GM23338 (cell line): ENCODE measurements at regions not wholly inside any gene's neighbourhood (a gene's known extent, or its start where the extent isn't known, plus 50 kb on each side); places are given as distances from the start of the nearest gene placed in this dataset.

ENCODE experiments used
- ATAC-seq: fragments of 200-7000 bp; cut with Tn5 transposase; 3 replicates; pipeline ENCODE4 v1.9.1; 2020
- DNase-seq: peaks from one replicate; pipeline ENCODE4 v3.0.0-alpha.2; 2015; ENCODE audit warnings: low spot score
- H2AFZ ChIP-seq: fragments of 200-600 bp; sonication (generic); 2 replicates; pipeline ENCODE4 v1.8.0; 2016; ENCODE audit warnings: antibody characterized with exemption, mild to moderate bottlenecking, moderate library complexity
- H3F3A ChIP-seq: fragments of 200-600 bp; sonication (generic); replicated peaks from 2 replicates; pipeline ENCODE4 v1.8.0; 2017; ENCODE audit warnings: antibody characterized with exemption, mixed run types, low read depth
- H3K27ac ChIP-seq: fragments of 200-600 bp; sonication (generic); 2 replicates; pipeline ENCODE4 v1.6.1; 2016; ENCODE audit warnings: low read depth
- H3K27me3 ChIP-seq: fragments of 200-600 bp; sonication (generic); 2 replicates; pipeline ENCODE4 v1.8.0; 2016; ENCODE audit warnings: mild to moderate bottlenecking, mixed run types, moderate library complexity; ENCODE audit not compliant: insufficient read depth
- H3K36me3 ChIP-seq: fragments of 200-600 bp; sonication (generic); 2 replicates; pipeline ENCODE4 v1.8.0; 2016; ENCODE audit warnings: mild to moderate bottlenecking; ENCODE audit not compliant: insufficient read depth
- H3K4me1 ChIP-seq: fragments of 200-600 bp; sonication (generic); 2 replicates; pipeline ENCODE4 v1.8.0; 2016; ENCODE audit warnings: mild to moderate bottlenecking, moderate library complexity; ENCODE audit not compliant: insufficient read depth
- H3K4me2 ChIP-seq: fragments of 200-600 bp; sonication (generic); 2 replicates; pipeline ENCODE4 v1.7.1; 2017; ENCODE audit warnings: mixed run types
- H3K4me3 ChIP-seq: fragments of 200-600 bp; sonication (generic); 2 replicates; pipeline ENCODE4 v1.6.1; 2016; ENCODE audit warnings: mixed run types
- H3K79me2 ChIP-seq: fragments of 200-600 bp; sonication (generic); replicated peaks from 2 replicates; pipeline ENCODE4 v1.8.0; 2017; ENCODE audit warnings: mild to moderate bottlenecking; ENCODE audit not compliant: insufficient read depth
- H3K9me2 ChIP-seq: fragments of 200-600 bp; sonication (generic); 2 replicates; pipeline ENCODE4 v1.8.0; 2017; ENCODE audit not compliant: insufficient read depth
- H4K20me1 ChIP-seq: fragments of 200-600 bp; sonication (generic); replicated peaks from 2 replicates; pipeline ENCODE4 v1.8.0; 2017; ENCODE audit warnings: mild to moderate bottlenecking; ENCODE audit not compliant: insufficient read depth
- H3K27ac Mint-ChIP-seq: 2 replicates; pipeline ENCODE4 v1.8.0; 2020; ENCODE audit warnings: inconsistent platforms, mild to moderate bottlenecking, moderate library complexity, mixed read lengths
- H3K27me3 Mint-ChIP-seq: 3 replicates; pipeline ENCODE4 v1.8.0; 2022; ENCODE audit warnings: low read depth, mild to moderate bottlenecking, moderate library complexity, mixed read lengths, inconsistent platforms; ENCODE audit not compliant: insufficient read depth, poor library complexity
- H3K36me3 Mint-ChIP-seq: 3 replicates; pipeline ENCODE4 v1.8.0; 2021; ENCODE audit warnings: low read depth, mild to moderate bottlenecking, inconsistent platforms, moderate library complexity, mixed read lengths
- H3K4me1 Mint-ChIP-seq: 3 replicates; pipeline ENCODE4 v1.8.0; 2020; ENCODE audit warnings: mild to moderate bottlenecking, inconsistent platforms, mixed read lengths
- H3K4me3 Mint-ChIP-seq: 3 replicates; pipeline ENCODE4 v1.8.0; 2021; ENCODE audit warnings: moderate library complexity, mild to moderate bottlenecking, inconsistent platforms, mixed read lengths
- H3K9me3 Mint-ChIP-seq: 3 replicates; pipeline ENCODE4 v1.8.0; 2020; ENCODE audit warnings: moderate library complexity, mild to moderate bottlenecking, inconsistent platforms, mixed read lengths
- CREB1 ChIP-seq: fragments of 250-450 bp; sonication (Bioruptor Pico); IDR thresholded peaks from 2 replicates; pipeline ENCODE4 v1.5.0; 2020; ENCODE audit warnings: low read depth, mild to moderate bottlenecking, moderate library complexity
- ETS1 ChIP-seq: IDR thresholded peaks from 2 replicates; pipeline ENCODE4 v1.6.1; 2016; ENCODE audit warnings: antibody characterized with exemption
- EZH2 ChIP-seq: fragments of 200-600 bp; sonication (generic); IDR thresholded peaks from one replicate; pipeline ENCODE4 v1.8.0; 2017; ENCODE audit warnings: antibody characterized with exemption, mild to moderate bottlenecking, low read depth; ENCODE audit not compliant: unreplicated experiment
- EZH2phosphoT487 ChIP-seq: fragments of 200-600 bp; sonication (generic); IDR thresholded peaks from one replicate; pipeline ENCODE4 v1.8.1; 2018; ENCODE audit warnings: antibody characterized with exemption; ENCODE audit not compliant: unreplicated experiment
- JUNB ChIP-seq: IDR thresholded peaks from one replicate; pipeline ENCODE4 v1.6.1; 2016; ENCODE audit warnings: antibody characterized with exemption; ENCODE audit not compliant: unreplicated experiment
- NANOG ChIP-seq: IDR thresholded peaks from 2 replicates; pipeline ENCODE4 v1.6.1; 2016; ENCODE audit warnings: antibody characterized with exemption, borderline replicate concordance
- ZNF114 ChIP-seq: fragments of 250-450 bp; sonication (Bioruptor Pico); IDR thresholded peaks from 2 replicates; pipeline ENCODE4 v1.5.0; 2020; ENCODE audit warnings: mild to moderate bottlenecking, moderate library complexity
- ZNF331 ChIP-seq: fragments of 250-450 bp; sonication (Bioruptor Pico); IDR thresholded peaks from 2 replicates; pipeline ENCODE4 v1.5.0; 2020; ENCODE audit warnings: low read depth, mild to moderate bottlenecking, moderate library complexity
- ZNF462 ChIP-seq: fragments of 250-450 bp; sonication (Bioruptor Pico); IDR thresholded peaks from 2 replicates; pipeline ENCODE4 v1.5.0; 2020; ENCODE audit warnings: mild to moderate bottlenecking, moderate library complexity

- no peak for TF ChIP-seq ZNF331 (CRISPR knock-in tag)
- TF ChIP-seq JUNB = no peak
- TF ChIP-seq NANOG = no peak
- TF ChIP-seq EZH2phosphoT487 = no peak
- TF ChIP-seq CREB1 (CRISPR knock-in tag) = no peak
- TF ChIP-seq ZNF462 (CRISPR knock-in tag) = no peak
Observed at GRCh38 chr7:17209101-17209500, 89.4 kb upstream of the AHR start (continued).

GRCh38 chr7:17211307-17211836 lies 87.1 kb upstream of the AHR start:
- Histone ChIP-seq H3K27ac (no peak overlapping the region), H3K79me2 (no peaks in the 10 kb centered on the region), H3K4me2 (no peak overlapping the region), H3F3A (no peaks in the 10 kb centered on the region), H4K20me1 (no peaks in the 10 kb centered on the region), H2AFZ (no peak overlapping the region), H3K27me3 (no peaks in the 10 kb centered on the region), H3K4me3 (no peak overlapping the region), H3K36me3 (peaks cover 9% of the 10 kb centered on the region; the same call in 1 of the 2 replicates), H3K9me2 (no peaks in the 10 kb centered on the region; the same call in 1 of the 2 replicates), H3K4me1 (no peaks in the 10 kb centered on the region)
- H3K4me1 Mint-ChIP-seq = no peaks in the 10 kb centered on the region
- peaks cover 18% of the 10 kb centered on the region for H3K9me3 Mint-ChIP-seq
- H3K4me3 Mint-ChIP-seq = no peak overlapping the region
- no peak for ATAC-seq
- no peak overlapping the region for H3K27ac Mint-ChIP-seq
- no peak for DNase-seq
- H3K27me3 Mint-ChIP-seq = no peaks in the 10 kb centered on the region
- peaks cover 10% of the 10 kb centered on the region for H3K36me3 Mint-ChIP-seq
- no peak for TF ChIP-seq ETS1
- no peak for TF ChIP-seq ZNF462 (CRISPR knock-in tag)
- TF ChIP-seq NANOG = no peak
- no peak for TF ChIP-seq ZNF114 (CRISPR knock-in tag)
- no peak for TF ChIP-seq JUNB
- TF ChIP-seq ZNF331 (CRISPR knock-in tag) = no peak
- no peak for TF ChIP-seq EZH2
